ENCODE measurements at regions not wholly inside any gene's neighbourhood (a gene's known extent, or its start where the extent isn't known, plus 50 kb on each side); places are given as distances from the start of the nearest gene placed in this dataset.

GRCh38 chr10:125214283-125214570 is 53.9 kb upstream of the CTBP2 start:
- no peak for TF ChIP-seq EP300 (IDR thresholded peaks at IDR 0.05)
- TF ChIP-seq POLR2A (IDR thresholded peaks at IDR 0.05) = no peak
